IMR-90 (cell line): ENCODE measurements at regions not wholly inside any gene's neighbourhood (a gene's known extent, or its start where the extent isn't known, plus 50 kb on each side); places are given as distances from the start of the nearest gene placed in this dataset.

ENCODE experiments used
- ATAC-seq: fragments of 200-7000 bp; cut with Tn5 transposase; 2 replicates; pipeline ENCODE4 v1.9.1; 2020; ENCODE audit warnings: low read depth, mild to moderate bottlenecking, moderate library complexity
- BruUV-seq: library from RNA; stranded (reverse); fragments of 400-500 nt; replicated peaks from 2 replicates; lab custom pipeline; 2021; lab: Mats Ljungman, UMichigan
- CTCF ChIA-PET: fragments of 300-600 bp; formaldehyde crosslinking; extraction: SDS; loops from one replicate; lab custom pipeline; 2021; ENCODE audit warnings: antibody characterized with exemption; lab: Yijun Ruan, JAX
- POLR2A ChIA-PET: fragments of 300-600 bp; sonication (Branson Sonifier 250); formaldehyde crosslinking; loops from one replicate; lab custom pipeline; 2022; ENCODE audit warnings: antibody characterized with exemption; ENCODE audit not compliant: unreplicated experiment; lab: Charles Lee
- DNase-seq: peaks from one replicate; pipeline ENCODE4 v3.0.0; 2013
- H2AFZ ChIP-seq: replicated peaks from 2 replicates; pipeline ENCODE3; 2013; ENCODE audit warnings: low read length, mild to moderate bottlenecking; ENCODE audit not compliant: poor library complexity
- H2AK5ac ChIP-seq: 2 replicates; pipeline ENCODE4 v1.6.1; 2013; ENCODE audit warnings: low read depth, low read length, inconsistent platforms
- H2AK9ac ChIP-seq: replicated peaks from 2 replicates; pipeline ENCODE3; 2013; ENCODE audit warnings: mild to moderate bottlenecking, low read depth, low read length, moderate library complexity; ENCODE audit not compliant: poor library complexity
- H2BK120ac ChIP-seq: 2 replicates; pipeline ENCODE4 v1.6.1; 2013; ENCODE audit warnings: low read depth, low read length, inconsistent platforms
- H2BK15ac ChIP-seq: 3 replicates; pipeline ENCODE4 v1.6.1; 2013; ENCODE audit warnings: low read depth, low read length, inconsistent platforms
- H2BK20ac ChIP-seq: 2 replicates; pipeline ENCODE4 v1.6.1; 2013; ENCODE audit warnings: low read depth, mild to moderate bottlenecking, inconsistent platforms, low read length, moderate library complexity
- H2BK5ac ChIP-seq: 2 replicates; pipeline ENCODE4 v1.6.1; 2013; ENCODE audit warnings: mild to moderate bottlenecking, low read depth, low read length, inconsistent platforms; ENCODE audit not compliant: poor library complexity, severe bottlenecking
- H3K14ac ChIP-seq: replicated peaks from 2 replicates; pipeline ENCODE4 v1.6.1; 2013; ENCODE audit warnings: low read depth, low read length, inconsistent platforms
- H3K18ac ChIP-seq: 2 replicates; pipeline ENCODE4 v1.6.1; 2013; ENCODE audit warnings: low read depth, low read length, control low read depth
- H3K23ac ChIP-seq: 2 replicates; pipeline ENCODE4 v1.6.1; 2013; ENCODE audit warnings: low read depth, low read length, inconsistent platforms
- H3K27ac ChIP-seq: 2 replicates; pipeline ENCODE4 v1.5.1; 2013; ENCODE audit warnings: mild to moderate bottlenecking, control low read depth, low read length; ENCODE audit not compliant: insufficient read depth
- H3K27me3 ChIP-seq: 2 replicates; pipeline ENCODE4 v1.6.1; 2013; ENCODE audit warnings: low read length; ENCODE audit not compliant: control insufficient read depth, insufficient read depth
- H3K36me3 ChIP-seq: 2 replicates; pipeline ENCODE4 v1.6.1; 2013; ENCODE audit warnings: low read length, mixed read lengths; ENCODE audit not compliant: control insufficient read depth, insufficient read depth
- H3K4ac ChIP-seq: 2 replicates; pipeline ENCODE4 v1.6.1; 2013; ENCODE audit warnings: low read depth, low read length, inconsistent platforms
- H3K4me1 ChIP-seq: 2 replicates; pipeline ENCODE4 v1.6.1; 2013; ENCODE audit warnings: low read length, mixed read lengths; ENCODE audit not compliant: control insufficient read depth, insufficient read depth
- H3K4me2 ChIP-seq: 2 replicates; pipeline ENCODE4 v1.6.1; 2013; ENCODE audit warnings: low read depth, mild to moderate bottlenecking, control low read depth, low read length, moderate library complexity
- H3K4me3 ChIP-seq: 2 replicates; pipeline ENCODE4 v1.5.1; 2013; ENCODE audit warnings: low read depth, mild to moderate bottlenecking, control low read depth, low read length, moderate library complexity; ENCODE audit not compliant: insufficient read depth
- H3K56ac ChIP-seq: 2 replicates; pipeline ENCODE4 v1.6.1; 2013; ENCODE audit warnings: low read length, inconsistent platforms; ENCODE audit not compliant: insufficient read depth; ENCODE audit errors: extremely low read depth
- H3K79me1 ChIP-seq, 2 experiments: 2 replicates each; pipeline ENCODE4 v1.6.1; 2013; ENCODE audit warnings: low read length in 2 of 2, inconsistent platforms in 1 of 2, low read depth in 1 of 2
- H3K9ac ChIP-seq: 2 replicates; pipeline ENCODE4 v1.6.1; 2013; ENCODE audit warnings: low read depth, low read length, control low read depth
- H3K9me1 ChIP-seq: 2 replicates; pipeline ENCODE4 v1.6.1; 2013; ENCODE audit warnings: low read length, inconsistent platforms; ENCODE audit not compliant: insufficient read depth
- H3K9me3 ChIP-seq: 2 replicates; pipeline ENCODE4 v1.6.1; 2013; ENCODE audit warnings: low read length; ENCODE audit not compliant: control insufficient read depth, insufficient read depth
- H4K20me1 ChIP-seq: 2 replicates; pipeline ENCODE4 v1.6.1; 2013; ENCODE audit warnings: low read length, inconsistent platforms; ENCODE audit not compliant: insufficient read depth
- H4K5ac ChIP-seq: 2 replicates; pipeline ENCODE4 v1.6.1; 2013; ENCODE audit warnings: mild to moderate bottlenecking, low read depth, low read length, control low read depth
- H4K8ac ChIP-seq, 2 experiments: 2 replicates each; pipeline ENCODE4 v1.6.1; 2013; ENCODE audit warnings: low read depth in 2 of 2, low read length in 2 of 2, control low read depth in 1 of 2, inconsistent platforms in 1 of 2
- H4K91ac ChIP-seq: 2 replicates; pipeline ENCODE4 v1.6.1; 2013; ENCODE audit warnings: low read depth, low read length, inconsistent platforms; ENCODE audit not compliant: insufficient read depth
- CEBPB ChIP-seq: IDR thresholded peaks from 2 replicates; pipeline ENCODE4 v1.6.1; 2012; ENCODE audit warnings: low read depth, low read length, improper control_type of control experiment
- FOS ChIP-seq: fragments of 150-350 bp; IDR thresholded peaks from 2 replicates; pipeline ENCODE4 v1.6.1; 2016; ENCODE audit warnings: low read depth, low read length
- MAZ ChIP-seq: IDR thresholded peaks from 2 replicates; pipeline ENCODE4 v1.6.1; 2012; ENCODE audit warnings: low read depth, mild to moderate bottlenecking, low read length, improper control_type of control experiment, moderate library complexity, borderline replicate concordance
- MXI1 ChIP-seq: IDR thresholded peaks from 2 replicates; pipeline ENCODE4 v1.6.1; 2012; ENCODE audit warnings: low read depth, mild to moderate bottlenecking, low read length, moderate library complexity, borderline replicate concordance
- NFE2L2 ChIP-seq: fragments of 150-350 bp; IDR thresholded peaks from 2 replicates; pipeline ENCODE4 v1.6.1; 2016; ENCODE audit warnings: low read depth, mild to moderate bottlenecking, low read length
- POLR2A ChIP-seq: IDR thresholded peaks from 2 replicates; pipeline ENCODE4 v1.6.1; 2012; ENCODE audit warnings: mild to moderate bottlenecking, low read depth, low read length
- RAD21 ChIP-seq: IDR thresholded peaks from 2 replicates; pipeline ENCODE4 v1.6.1; 2012; ENCODE audit warnings: low read length, improper control_type of control experiment
- SMC3 ChIP-seq: fragments of 150-350 bp; IDR thresholded peaks from 2 replicates; pipeline ENCODE4 v1.6.1; 2016; ENCODE audit warnings: low read depth, mild to moderate bottlenecking, antibody characterized with exemption, low read length, moderate library complexity
- USF2 ChIP-seq: fragments of 150-350 bp; IDR thresholded peaks from 2 replicates; pipeline ENCODE4 v1.6.1; 2017; ENCODE audit warnings: mild to moderate bottlenecking, antibody characterized with exemption, low read length, low read depth
- WGBS, 2 experiments: methylation state at CpG; one replicate each; pipeline versions ENCODE4 v1.1.5 to v1.1.7; 2013; ENCODE audit warnings: missing lambda C conversion rate in 2 of 2; ENCODE audit not compliant: insufficient read length in 1 of 2; ENCODE audit errors: extremely low coverage in 2 of 2; 5-methylcytosine and 5-hydroxymethylcytosine counted together
- dilution Hi-C: fragments of 300-500 bp; cut with HindIII; formaldehyde crosslinking; loops from one replicate; pipeline ENCODE4 v1.14.3; 2018; ENCODE audit warnings: low sequenced_read_pairs; ENCODE audit not compliant: unreplicated experiment
- in situ Hi-C: fragments of 300-500 bp; cut with MboI; formaldehyde crosslinking; loops from 3 replicates; pipeline ENCODE4 v1.14.3; 2019; ENCODE audit warnings: low sequenced_read_pairs, inconsistent platforms, mixed read lengths
- intact Hi-C: fragments of 100-400 bp; cut with micrococcal nuclease; formaldehyde crosslinking; loops from 2 replicates; pipeline ENCODE4 v1.10.0; 2022
- TF ChIP-seq, protein P1 (sequence below): fragments of 150-350 bp; IDR thresholded peaks from 2 replicates; pipeline ENCODE4 v1.6.1; 2016; ENCODE audit warnings: low read depth, mild to moderate bottlenecking, low read length, moderate library complexity, borderline replicate concordance

DNA sequence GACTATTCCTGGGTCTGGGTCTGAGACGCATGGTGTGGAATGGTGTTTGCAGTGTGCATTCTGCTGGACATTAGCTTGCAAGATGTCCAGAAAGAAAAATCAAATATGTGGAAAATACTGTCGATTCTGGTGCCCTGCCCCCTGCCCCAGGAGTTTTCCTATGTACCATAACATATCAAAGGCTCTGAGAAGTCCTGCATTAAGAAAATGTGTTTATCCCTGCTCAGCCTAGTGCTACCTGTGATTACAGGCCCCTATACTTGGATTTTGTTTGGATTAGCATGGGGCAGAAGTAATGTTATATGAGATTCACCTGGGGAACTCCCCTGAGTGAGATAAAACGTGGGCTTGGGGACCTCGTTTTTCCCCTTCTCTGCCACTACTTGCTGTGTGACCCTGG is 325.0 kb downstream of the CBLN1 start:
- no peak overlapping the region for H2BK120ac ChIP-seq
- H3K9me3 ChIP-seq, result no peaks in the 10 kb centered on the region
- H3K27me3 ChIP-seq, result no peaks in the 10 kb centered on the region
- H3K4ac ChIP-seq, result no peak overlapping the region
- intact Hi-C loops (no loop called here), dilution Hi-C loops (no loop called here), in situ Hi-C loops (no loop called here)
- H3K18ac ChIP-seq, result no peak overlapping the region
- TF ChIP-seq USF2, result no peak
- TF ChIP-seq SMC3, result no peak
- no peak for TF ChIP-seq CEBPB
- no peak for TF ChIP-seq NFE2L2
- TF ChIP-seq, protein P1, sequence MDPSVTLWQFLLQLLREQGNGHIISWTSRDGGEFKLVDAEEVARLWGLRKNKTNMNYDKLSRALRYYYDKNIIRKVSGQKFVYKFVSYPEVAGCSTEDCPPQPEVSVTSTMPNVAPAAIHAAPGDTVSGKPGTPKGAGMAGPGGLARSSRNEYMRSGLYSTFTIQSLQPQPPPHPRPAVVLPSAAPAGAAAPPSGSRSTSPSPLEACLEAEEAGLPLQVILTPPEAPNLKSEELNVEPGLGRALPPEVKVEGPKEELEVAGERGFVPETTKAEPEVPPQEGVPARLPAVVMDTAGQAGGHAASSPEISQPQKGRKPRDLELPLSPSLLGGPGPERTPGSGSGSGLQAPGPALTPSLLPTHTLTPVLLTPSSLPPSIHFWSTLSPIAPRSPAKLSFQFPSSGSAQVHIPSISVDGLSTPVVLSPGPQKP, result no peak
- TF ChIP-seq MAZ, result no peak
- no peak for TF ChIP-seq FOS
- no peak for TF ChIP-seq POLR2A
- TF ChIP-seq MXI1, result no peak
- no peak for TF ChIP-seq RAD21
- no peak overlapping the region for H2BK5ac ChIP-seq
- CTCF ChIA-PET, result no interaction called here
- H4K91ac ChIP-seq, result no peak overlapping the region
- H3K4me1 ChIP-seq, result peaks cover 9% of the 10 kb centered on the region
- H3K4me2 ChIP-seq, result no peak overlapping the region
- no peak overlapping the region for H2BK20ac ChIP-seq
- no peaks in the 10 kb centered on the region for H4K20me1 ChIP-seq
- H2AK5ac ChIP-seq, result 0 out of 2 replicates have a peak overlapping the region, but pooled peaks have one; percentile 46
- H3K36me3 ChIP-seq, result no peaks in the 10 kb centered on the region
- H3K23ac ChIP-seq, result no peak overlapping the region
- H3K4me3 ChIP-seq, result no peak overlapping the region
- no peak overlapping the region for H2BK15ac ChIP-seq
- no TSS peak for BruUV-seq
- 90% methylated on average over 2 of the region's 4 CpGs; no CpG with 5 or more reads in 1 of the 2 experiments for WGBS, 2 experiments
- H4K8ac ChIP-seq, result no peak overlapping the region
- no peak overlapping the region for H2AK9ac ChIP-seq
- no peak overlapping the region for H4K5ac ChIP-seq
- H3K56ac ChIP-seq, result no peak overlapping the region
- H2AFZ ChIP-seq, result no peak overlapping the region
- no peak overlapping the region for H3K14ac ChIP-seq
- peaks cover 6% of the 10 kb centered on the region; the same call in 1 of the 2 replicates for H3K9me1 ChIP-seq
- DNase-seq (no peak), ATAC-seq (no peak)
- H3K9ac ChIP-seq, result no peak overlapping the region
- no peaks in the 10 kb centered on the region for H3K79me1 ChIP-seq
- no peak overlapping the region for H3K27ac ChIP-seq
- POLR2A ChIA-PET, result no interaction called here
